SK-N-SH (cell line): ENCODE measurements at regions not wholly inside any gene's neighbourhood (a gene's known extent, or its start where the extent isn't known, plus 50 kb on each side); places are given as distances from the start of the nearest gene placed in this dataset.

Source experiments
- CTCF ChIA-PET: fragments of 300-600, 350-600 bp; formaldehyde crosslinking; extraction: SDS; loops from one replicate; lab custom pipeline; 2021; lab: Yijun Ruan, JAX
- POLR2A ChIA-PET: fragments of 350-600 bp; sonication (Branson Sonifier 250); formaldehyde crosslinking; extraction: SDS; loops from one replicate; lab custom pipeline; 2020; ENCODE audit warnings: antibody characterized with exemption, inconsistent platforms; lab: Yijun Ruan, JAX
- DNase-seq: peaks from one replicate; pipeline ENCODE4 v3.0.0; 2012
- H2AFZ ChIP-seq: fragments of 200-600 bp; sonication (generic); 2 replicates; pipeline ENCODE4 v1.8.1; 2016; ENCODE audit warnings: antibody characterized with exemption, mild to moderate bottlenecking, low read depth
- H3F3A ChIP-seq: fragments of 200-600 bp; sonication (generic); replicated peaks from 2 replicates; pipeline ENCODE3; 2016; ENCODE audit warnings: antibody characterized with exemption, mild to moderate bottlenecking; ENCODE audit not compliant: insufficient read depth
- H3K27ac ChIP-seq, 2 experiments: fragments of 200-500 bp in 1 of 2; fragments of 200-600 bp in 1 of 2; sonication (Bioruptor generic) in 1 of 2; sonication (generic), shearing (Covaris generic) in 1 of 2; 2 replicates each; pipeline versions ENCODE4 v1.5.1 to v1.6.1; 2014 to 2016; ENCODE audit warnings: low read depth in 2 of 2, inconsistent platforms in 1 of 2, low read length in 1 of 2, mild to moderate bottlenecking in 1 of 2, mixed read lengths in 1 of 2
- H3K27me3 ChIP-seq: fragments of 200-600 bp; sonication (generic), shearing (Covaris generic); 2 replicates; pipeline ENCODE4 v1.6.1; 2016; ENCODE audit warnings: mixed run types; ENCODE audit not compliant: insufficient read depth
- H3K36me3 ChIP-seq, 2 experiments: fragments of 200-500 bp in 1 of 2; fragments of 200-600 bp in 1 of 2; sonication (Bioruptor generic) in 1 of 2; sonication (generic) in 1 of 2; replicated peaks in 1 of 2; 2 replicates each; pipeline versions ENCODE3 to v1.5.1; 2014 to 2016; ENCODE audit warnings: low read length in 1 of 2, mild to moderate bottlenecking in 1 of 2; ENCODE audit not compliant: insufficient read depth in 2 of 2, control insufficient read depth in 1 of 2
- H3K4me1 ChIP-seq, 2 experiments: fragments of 200-500 bp in 1 of 2; fragments of 200-600 bp in 1 of 2; sonication (Bioruptor generic) in 1 of 2; sonication (generic), shearing (Covaris generic) in 1 of 2; 2 replicates each; pipeline versions ENCODE4 v1.5.1 to v1.6.1; 2014 to 2016; ENCODE audit warnings: low read depth in 1 of 2, low read length in 1 of 2, mixed run types in 1 of 2; ENCODE audit not compliant: insufficient read depth in 2 of 2, control insufficient read depth in 1 of 2
- H3K4me2 ChIP-seq: fragments of 200-600 bp; sonication (generic), shearing (Covaris generic); 2 replicates; pipeline ENCODE4 v1.6.1; 2017; ENCODE audit warnings: mixed run types
- H3K4me3 ChIP-seq, 2 experiments: fragments of 200-500 bp in 1 of 2; fragments of 200-600 bp in 1 of 2; sonication (Bioruptor generic) in 1 of 2; sonication (generic), shearing (Covaris generic) in 1 of 2; 2 replicates each; pipeline versions ENCODE4 v1.5.1 to v1.8.1; 2014 to 2016; ENCODE audit warnings: low read depth in 2 of 2, inconsistent platforms in 1 of 2, low read length in 1 of 2, mild to moderate bottlenecking in 1 of 2, mixed read lengths in 1 of 2, moderate library complexity in 1 of 2
- H3K79me2 ChIP-seq: fragments of 200-600 bp; sonication (generic); 2 replicates; pipeline ENCODE4 v1.8.1; 2017; ENCODE audit warnings: mild to moderate bottlenecking; ENCODE audit not compliant: insufficient read depth
- H3K9ac ChIP-seq: fragments of 200-600 bp; sonication (generic); 2 replicates; pipeline ENCODE4 v1.6.1; 2017; ENCODE audit warnings: mixed run types
- H3K9me2 ChIP-seq: fragments of 200-600 bp; sonication (generic); 2 replicates; pipeline ENCODE4 v1.6.1; 2017; ENCODE audit warnings: mixed run types
- H3K9me3 ChIP-seq: fragments of 200-600 bp; sonication (generic); 2 replicates; pipeline ENCODE4 v1.6.1; 2017; ENCODE audit warnings: mixed run types, mild to moderate bottlenecking, moderate library complexity
- H4K20me1 ChIP-seq: fragments of 200-600 bp; sonication (generic); 2 replicates; pipeline ENCODE4 v1.6.1; 2017; ENCODE audit warnings: mild to moderate bottlenecking, mixed run types; ENCODE audit not compliant: insufficient read depth
- CHD2 ChIP-seq: fragments of 150-350 bp; IDR thresholded peaks from 2 replicates; pipeline ENCODE4 v1.6.1; 2018; ENCODE audit warnings: low read length; ENCODE audit not compliant: partially characterized antibody
- EP300 ChIP-seq, 2 experiments: IDR thresholded peaks; 2 replicates each; pipeline versions ENCODE4 v1.4.0 to v1.6.1; 2012; ENCODE audit warnings: borderline replicate concordance in 1 of 2, low read depth in 1 of 2, low read length in 1 of 2
- FOSL2 ChIP-seq: IDR thresholded peaks from 2 replicates; pipeline ENCODE4 v1.4.0; 2012; ENCODE audit warnings: low read depth, mild to moderate bottlenecking, moderate library complexity, borderline replicate concordance
- GABPA ChIP-seq: IDR thresholded peaks from 2 replicates; pipeline ENCODE4 v1.4.0; 2012; ENCODE audit warnings: low read depth, mild to moderate bottlenecking
- MEF2A ChIP-seq: IDR thresholded peaks from 2 replicates; pipeline ENCODE4 v1.4.0; 2012; ENCODE audit warnings: low read depth, borderline replicate concordance
- MXI1 ChIP-seq: IDR thresholded peaks from 2 replicates; pipeline ENCODE4 v1.6.1; 2012; ENCODE audit warnings: mild to moderate bottlenecking, low read depth, low read length, improper control_type of control experiment
- NFIC ChIP-seq: IDR thresholded peaks from 2 replicates; pipeline ENCODE4 v1.4.0; 2012; ENCODE audit warnings: borderline replicate concordance
- NRF1 ChIP-seq: IDR thresholded peaks from 2 replicates; pipeline ENCODE4 v1.6.1; 2012; ENCODE audit warnings: low read depth, mild to moderate bottlenecking, low read length
- RAD21 ChIP-seq: IDR thresholded peaks from 2 replicates; pipeline ENCODE4 v1.6.1; 2012; ENCODE audit warnings: mild to moderate bottlenecking, low read length
- RCOR1 ChIP-seq: fragments of 150-350 bp; IDR thresholded peaks from 2 replicates; pipeline ENCODE4 v1.6.1; 2017; ENCODE audit warnings: antibody characterized with exemption, low read length
- RFX5 ChIP-seq: IDR thresholded peaks from 2 replicates; pipeline ENCODE4 v1.6.1; 2012; ENCODE audit warnings: mild to moderate bottlenecking, improper control_type of control experiment, low read length
- TAF1 ChIP-seq: IDR thresholded peaks from 2 replicates; pipeline ENCODE4 v1.6.1; 2012; ENCODE audit warnings: low read depth, mild to moderate bottlenecking, low read length, moderate library complexity, borderline replicate concordance
- TCF12 ChIP-seq: IDR thresholded peaks from 2 replicates; pipeline ENCODE4 v1.4.0; 2012
- YY1 ChIP-seq: IDR thresholded peaks from 2 replicates; pipeline ENCODE4 v1.4.0; 2012; ENCODE audit warnings: low read depth, mild to moderate bottlenecking
- WGBS: methylation state at CpG from one replicate; pipeline ENCODE4 v1.1.6; 2017; ENCODE audit warnings: low lambda C conversion rate; 5-methylcytosine and 5-hydroxymethylcytosine counted together
- TF ChIP-seq, protein P1 (sequence below): IDR thresholded peaks from 2 replicates; pipeline ENCODE4 v1.4.0; 2012; ENCODE audit warnings: low read depth, borderline replicate concordance
- TF ChIP-seq, protein P2 (sequence below): IDR thresholded peaks from 2 replicates; pipeline ENCODE4 v1.4.0; 2012; ENCODE audit warnings: low read depth
- TF ChIP-seq, protein P3 (sequence below): IDR thresholded peaks from 2 replicates; pipeline ENCODE4; 2012
- TF ChIP-seq, protein P4 (sequence below): IDR thresholded peaks from 2 replicates; pipeline ENCODE4 v1.6.1; 2012; ENCODE audit warnings: mild to moderate bottlenecking, low read depth, low read length, moderate library complexity
- TF ChIP-seq, protein P5 (sequence below): fragments of 150-350 bp; IDR thresholded peaks from 2 replicates; pipeline ENCODE4 v1.6.1; 2017; ENCODE audit warnings: antibody characterized with exemption, low read length, low read depth, borderline replicate concordance

DNA sequence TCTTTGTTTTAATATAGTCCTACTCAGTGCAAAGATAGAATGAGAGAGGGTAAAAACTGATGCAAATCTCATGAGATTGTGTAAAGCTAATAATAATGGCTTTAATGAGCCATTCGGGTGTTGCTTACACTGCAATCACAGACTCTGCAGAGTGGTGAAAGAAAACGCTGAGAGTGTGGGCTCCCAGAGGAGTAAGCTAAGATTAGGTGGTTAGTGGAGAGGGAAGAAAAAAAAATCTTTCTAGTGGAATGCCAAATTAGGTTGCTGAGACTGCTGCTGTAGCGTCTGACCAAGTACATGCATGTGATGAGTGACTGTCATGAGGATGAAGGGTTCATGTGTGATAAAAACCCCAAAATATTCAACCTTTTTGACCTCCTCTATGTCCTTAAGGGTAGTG is 645.9 kb upstream of the ADGRL4 start:
- H3K9me2 ChIP-seq: no peaks in the 10 kb centered on the region
- H3K27ac ChIP-seq: no peak overlapping the region
- H3K9me3 ChIP-seq: no peaks in the 10 kb centered on the region
- WGBS: 59% methylated on average over 3 of the region's 3 CpGs
- ChIA-PET CTCF (no interaction called here), POLR2A (no interaction called here)
- H3K4me1 ChIP-seq: no peaks in the 10 kb centered on the region; a peak in 1 of 4 replicates
- no peaks in the 10 kb centered on the region for H3F3A ChIP-seq
- H3K4me3 ChIP-seq: no peak overlapping the region
- H3K9ac ChIP-seq: no peak overlapping the region
- no peaks in the 10 kb centered on the region for H4K20me1 ChIP-seq
- no peak for DNase-seq
- TF ChIP-seq TAF1 (no peak), NRF1 (no peak), NFIC (no peak), RCOR1 (no peak), YY1 (no peak), CHD2 (no peak), TCF12 (no peak), FOSL2 (no peak), EP300 (IDR thresholded peaks at IDR 0.05; ENCODE audit: borderline replicate concordance in 1 of 2, low read depth in 1 of 2, low read length in 1 of 2) (no peak)
- TF ChIP-seq, protein P1, sequence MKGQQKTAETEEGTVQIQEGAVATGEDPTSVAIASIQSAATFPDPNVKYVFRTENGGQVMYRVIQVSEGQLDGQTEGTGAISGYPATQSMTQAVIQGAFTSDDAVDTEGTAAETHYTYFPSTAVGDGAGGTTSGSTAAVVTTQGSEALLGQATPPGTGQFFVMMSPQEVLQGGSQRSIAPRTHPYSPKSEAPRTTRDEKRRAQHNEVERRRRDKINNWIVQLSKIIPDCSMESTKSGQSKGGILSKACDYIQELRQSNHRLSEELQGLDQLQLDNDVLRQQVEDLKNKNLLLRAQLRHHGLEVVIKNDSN: no peak
- TF ChIP-seq, protein P2, sequence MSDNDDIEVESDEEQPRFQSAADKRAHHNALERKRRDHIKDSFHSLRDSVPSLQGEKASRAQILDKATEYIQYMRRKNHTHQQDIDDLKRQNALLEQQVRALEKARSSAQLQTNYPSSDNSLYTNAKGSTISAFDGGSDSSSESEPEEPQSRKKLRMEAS: no peak
- TF ChIP-seq, protein P3, sequence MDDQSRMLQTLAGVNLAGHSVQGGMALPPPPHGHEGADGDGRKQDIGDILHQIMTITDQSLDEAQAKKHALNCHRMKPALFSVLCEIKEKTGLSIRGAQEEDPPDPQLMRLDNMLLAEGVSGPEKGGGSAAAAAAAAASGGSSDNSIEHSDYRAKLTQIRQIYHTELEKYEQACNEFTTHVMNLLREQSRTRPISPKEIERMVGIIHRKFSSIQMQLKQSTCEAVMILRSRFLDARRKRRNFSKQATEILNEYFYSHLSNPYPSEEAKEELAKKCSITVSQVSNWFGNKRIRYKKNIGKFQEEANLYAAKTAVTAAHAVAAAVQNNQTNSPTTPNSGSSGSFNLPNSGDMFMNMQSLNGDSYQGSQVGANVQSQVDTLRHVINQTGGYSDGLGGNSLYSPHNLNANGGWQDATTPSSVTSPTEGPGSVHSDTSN: no peak
- H3K79me2 ChIP-seq: no peaks in the 10 kb centered on the region
- H3K36me3 ChIP-seq: no peaks in the 10 kb centered on the region
- no peaks in the 10 kb centered on the region for H3K27me3 ChIP-seq
- H2AFZ ChIP-seq: no peak overlapping the region
- no peak overlapping the region for H3K4me2 ChIP-seq

DNA sequence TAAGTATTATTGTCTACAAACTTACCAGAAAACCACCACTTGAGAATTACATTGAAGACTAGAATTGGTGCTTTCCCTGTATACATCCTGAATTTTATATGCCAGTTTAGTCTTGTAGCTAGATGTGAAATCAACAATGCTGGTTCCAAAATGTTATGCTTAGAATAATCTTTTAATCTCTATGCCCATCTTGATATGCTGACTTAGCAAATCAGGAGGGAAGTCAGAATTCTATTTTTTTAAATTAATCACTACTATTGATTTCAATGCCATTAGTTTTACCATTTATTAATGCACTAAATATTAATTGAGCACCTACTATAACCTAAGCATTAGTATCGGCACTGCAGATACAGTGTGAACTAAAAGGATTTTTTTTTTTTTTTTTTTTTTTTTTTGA is 641.6 kb upstream of the ADGRL4 start:
- no peak overlapping the region for H3K9ac ChIP-seq
- POLR2A ChIA-PET: no interaction called here
- H3K4me3 ChIP-seq: no peak overlapping the region
- no peaks in the 10 kb centered on the region for H3K79me2 ChIP-seq
- no peak overlapping the region for H2AFZ ChIP-seq
- CTCF ChIA-PET: no interaction called here
- H3K4me1 ChIP-seq: peaks cover 0 to 3% of the 10 kb centered on the region in 2 experiments; a peak in 2 of 4 replicates
- no peaks in the 10 kb centered on the region for H3K27me3 ChIP-seq
- H3K4me2 ChIP-seq: no peak overlapping the region
- H3K27ac ChIP-seq: no peak overlapping the region
- H3K9me3 ChIP-seq: no peaks in the 10 kb centered on the region
- H3K9me2 ChIP-seq: no peaks in the 10 kb centered on the region
- 80% methylated on average over 1 of the region's 1 CpG for WGBS
- no peaks in the 10 kb centered on the region for H3F3A ChIP-seq
- no peaks in the 10 kb centered on the region for H4K20me1 ChIP-seq
- no peaks in the 10 kb centered on the region for H3K36me3 ChIP-seq
- TF ChIP-seq CHD2 (no peak), YY1 (no peak), MXI1 (no peak), FOSL2 (no peak), MEF2A (no peak), GABPA (no peak), RAD21 (no peak), TCF12 (no peak), RFX5 (no peak)
- TF ChIP-seq, protein P3: no peak
- TF ChIP-seq, protein P4, sequence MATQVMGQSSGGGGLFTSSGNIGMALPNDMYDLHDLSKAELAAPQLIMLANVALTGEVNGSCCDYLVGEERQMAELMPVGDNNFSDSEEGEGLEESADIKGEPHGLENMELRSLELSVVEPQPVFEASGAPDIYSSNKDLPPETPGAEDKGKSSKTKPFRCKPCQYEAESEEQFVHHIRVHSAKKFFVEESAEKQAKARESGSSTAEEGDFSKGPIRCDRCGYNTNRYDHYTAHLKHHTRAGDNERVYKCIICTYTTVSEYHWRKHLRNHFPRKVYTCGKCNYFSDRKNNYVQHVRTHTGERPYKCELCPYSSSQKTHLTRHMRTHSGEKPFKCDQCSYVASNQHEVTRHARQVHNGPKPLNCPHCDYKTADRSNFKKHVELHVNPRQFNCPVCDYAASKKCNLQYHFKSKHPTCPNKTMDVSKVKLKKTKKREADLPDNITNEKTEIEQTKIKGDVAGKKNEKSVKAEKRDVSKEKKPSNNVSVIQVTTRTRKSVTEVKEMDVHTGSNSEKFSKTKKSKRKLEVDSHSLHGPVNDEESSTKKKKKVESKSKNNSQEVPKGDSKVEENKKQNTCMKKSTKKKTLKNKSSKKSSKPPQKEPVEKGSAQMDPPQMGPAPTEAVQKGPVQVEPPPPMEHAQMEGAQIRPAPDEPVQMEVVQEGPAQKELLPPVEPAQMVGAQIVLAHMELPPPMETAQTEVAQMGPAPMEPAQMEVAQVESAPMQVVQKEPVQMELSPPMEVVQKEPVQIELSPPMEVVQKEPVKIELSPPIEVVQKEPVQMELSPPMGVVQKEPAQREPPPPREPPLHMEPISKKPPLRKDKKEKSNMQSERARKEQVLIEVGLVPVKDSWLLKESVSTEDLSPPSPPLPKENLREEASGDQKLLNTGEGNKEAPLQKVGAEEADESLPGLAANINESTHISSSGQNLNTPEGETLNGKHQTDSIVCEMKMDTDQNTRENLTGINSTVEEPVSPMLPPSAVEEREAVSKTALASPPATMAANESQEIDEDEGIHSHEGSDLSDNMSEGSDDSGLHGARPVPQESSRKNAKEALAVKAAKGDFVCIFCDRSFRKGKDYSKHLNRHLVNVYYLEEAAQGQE: no peak
- TF ChIP-seq, protein P5, sequence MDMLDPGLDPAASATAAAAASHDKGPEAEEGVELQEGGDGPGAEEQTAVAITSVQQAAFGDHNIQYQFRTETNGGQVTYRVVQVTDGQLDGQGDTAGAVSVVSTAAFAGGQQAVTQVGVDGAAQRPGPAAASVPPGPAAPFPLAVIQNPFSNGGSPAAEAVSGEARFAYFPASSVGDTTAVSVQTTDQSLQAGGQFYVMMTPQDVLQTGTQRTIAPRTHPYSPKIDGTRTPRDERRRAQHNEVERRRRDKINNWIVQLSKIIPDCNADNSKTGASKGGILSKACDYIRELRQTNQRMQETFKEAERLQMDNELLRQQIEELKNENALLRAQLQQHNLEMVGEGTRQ: no peak
- no peak for DNase-seq
